Right atrium auricular region (tissue), 2 donors: ENCODE measurements at regions not wholly inside any gene's neighbourhood (a gene's known extent, or its start where the extent isn't known, plus 50 kb on each side); places are given as distances from the start of the nearest gene placed in this dataset.

Source experiments
- DNase-seq: peaks from one replicate; pipeline ENCODE4 v3.0.0-alpha.2; 2019; ENCODE audit warnings: low spot score
- H3K27ac ChIP-seq, 2 donors: fragments of 200-600 bp; sonication (generic); 1 replicate in 1 of 2; 2 replicates in 1 of 2; pipeline ENCODE4 v1.5.1; 2016 to 2019
- H3K27me3 ChIP-seq, 2 donors: fragments of 200-600 bp; sonication (generic); one replicate each; pipeline versions ENCODE4 v1.5.1 to v1.6.0; 2017 to 2019
- H3K36me3 ChIP-seq: fragments of 200-600 bp; sonication (generic); one replicate; pipeline ENCODE4 v1.5.1; 2016
- H3K4me1 ChIP-seq, 2 donors: fragments of 200-600 bp; sonication (generic); one replicate each; pipeline versions ENCODE4 v1.5.1 to v1.6.0; 2017 to 2019
- H3K4me3 ChIP-seq, 2 donors: fragments of 200-600 bp; sonication (generic); 1 replicate in 1 of 2; 2 replicates in 1 of 2; pipeline ENCODE4 v1.5.1; 2017 to 2019; ENCODE audit warnings: mild to moderate bottlenecking in 1 of 2, moderate library complexity in 1 of 2
- H3K9me3 ChIP-seq, 2 donors: fragments of 200-600 bp; sonication (generic); one replicate each; pipeline ENCODE4 v1.5.1; 2019
- TF ChIP-seq, protein P1 (sequence below), 2 donors: fragments of 200-600 bp; sonication (generic); IDR thresholded peaks; one replicate each; pipeline ENCODE4 v1.5.1; 2019; ENCODE audit warnings: antibody characterized with exemption in 2 of 2

DNA sequence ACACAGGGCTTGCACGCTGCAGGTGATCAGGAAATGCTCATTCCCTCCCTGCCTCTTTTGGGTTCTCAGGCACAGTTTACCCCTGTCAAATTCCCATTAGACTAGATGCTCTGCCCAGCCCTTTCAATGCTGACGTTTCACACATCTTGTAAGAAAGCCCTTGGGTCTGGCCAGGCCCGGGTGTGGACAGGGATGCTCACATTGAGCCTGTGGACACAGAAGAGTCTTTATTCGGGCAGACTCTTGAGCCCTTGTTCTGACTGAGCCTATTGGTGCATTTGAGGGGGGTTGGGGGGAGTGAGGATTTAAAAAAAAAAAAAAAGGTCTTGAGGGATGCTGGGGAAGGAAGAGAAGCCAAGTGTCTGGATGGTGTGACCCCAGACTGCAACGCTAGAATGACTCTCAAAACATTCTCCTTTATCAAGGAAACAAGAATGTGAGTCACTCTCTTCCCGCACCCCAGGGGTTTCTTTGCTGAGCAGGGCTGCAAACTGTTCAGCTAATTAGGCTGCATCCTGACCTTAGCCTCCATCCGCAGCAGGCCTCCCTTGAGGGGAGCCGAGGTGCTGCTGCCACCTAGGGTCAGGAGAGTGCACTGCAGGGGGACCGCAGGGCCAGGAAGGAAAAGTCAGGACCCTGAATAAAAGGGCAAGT is 53.6 kb upstream of the TMEM72 start:
- peak; percentile 70 for DNase-seq
- Histone ChIP-seq H3K36me3 (no peaks in the 10 kb centered on the region), H3K27me3 (no peaks in the 10 kb centered on the region), H3K27ac (no peak overlapping the region), H3K9me3 (no peaks in the 10 kb centered on the region), H3K4me3 (no peak overlapping the region), H3K4me1 (peaks cover 0 to 14% of the 10 kb centered on the region in 2 donors)
- TF ChIP-seq, protein P1, sequence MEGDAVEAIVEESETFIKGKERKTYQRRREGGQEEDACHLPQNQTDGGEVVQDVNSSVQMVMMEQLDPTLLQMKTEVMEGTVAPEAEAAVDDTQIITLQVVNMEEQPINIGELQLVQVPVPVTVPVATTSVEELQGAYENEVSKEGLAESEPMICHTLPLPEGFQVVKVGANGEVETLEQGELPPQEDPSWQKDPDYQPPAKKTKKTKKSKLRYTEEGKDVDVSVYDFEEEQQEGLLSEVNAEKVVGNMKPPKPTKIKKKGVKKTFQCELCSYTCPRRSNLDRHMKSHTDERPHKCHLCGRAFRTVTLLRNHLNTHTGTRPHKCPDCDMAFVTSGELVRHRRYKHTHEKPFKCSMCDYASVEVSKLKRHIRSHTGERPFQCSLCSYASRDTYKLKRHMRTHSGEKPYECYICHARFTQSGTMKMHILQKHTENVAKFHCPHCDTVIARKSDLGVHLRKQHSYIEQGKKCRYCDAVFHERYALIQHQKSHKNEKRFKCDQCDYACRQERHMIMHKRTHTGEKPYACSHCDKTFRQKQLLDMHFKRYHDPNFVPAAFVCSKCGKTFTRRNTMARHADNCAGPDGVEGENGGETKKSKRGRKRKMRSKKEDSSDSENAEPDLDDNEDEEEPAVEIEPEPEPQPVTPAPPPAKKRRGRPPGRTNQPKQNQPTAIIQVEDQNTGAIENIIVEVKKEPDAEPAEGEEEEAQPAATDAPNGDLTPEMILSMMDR (IDR thresholded peaks at IDR 0.05), result peak; percentile 97 to 99

DNA sequence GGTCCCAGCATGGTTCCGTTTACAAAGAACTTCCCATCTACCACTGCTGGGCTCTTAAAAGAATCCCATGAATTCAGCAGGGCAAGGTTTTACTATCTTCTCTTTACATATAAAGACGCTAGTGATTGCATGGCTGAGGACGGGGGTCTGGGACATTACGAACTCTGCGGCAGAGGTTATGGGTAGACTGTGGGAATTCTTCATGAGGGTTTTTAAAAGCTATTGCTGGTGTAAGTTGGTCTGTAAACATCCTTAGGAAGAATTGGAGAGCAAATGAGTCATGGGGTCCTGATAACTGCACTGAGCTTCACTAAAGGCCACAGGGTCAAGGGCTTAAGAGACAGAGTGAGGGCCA is 53.1 kb upstream of the TMEM72 start:
- Histone ChIP-seq H3K4me3 (no peak overlapping the region), H3K27me3 (no peaks in the 10 kb centered on the region), H3K36me3 (no peaks in the 10 kb centered on the region), H3K27ac (no peak overlapping the region), H3K4me1 (peaks cover 0 to 14% of the 10 kb centered on the region in 2 donors), H3K9me3 (no peaks in the 10 kb centered on the region)
- no peak for DNase-seq
- TF ChIP-seq, protein P1 (IDR thresholded peaks at IDR 0.05), result peak in 1 of 2 donors; percentile 3

GRCh38 chr10:44858988-44859387 is 52.1 kb upstream of the TMEM72 start:
- DNase-seq, result peak; percentile 9
- TF ChIP-seq, protein P1 (IDR thresholded peaks at IDR 0.05), result no peak
- Histone ChIP-seq H3K36me3 (no peaks in the 10 kb centered on the region), H3K4me1 (peaks cover 0 to 21% of the 10 kb centered on the region in 2 donors), H3K4me3 (no peak overlapping the region), H3K27me3 (no peaks in the 10 kb centered on the region), H3K27ac (no peak overlapping the region), H3K9me3 (no peaks in the 10 kb centered on the region)

DNA sequence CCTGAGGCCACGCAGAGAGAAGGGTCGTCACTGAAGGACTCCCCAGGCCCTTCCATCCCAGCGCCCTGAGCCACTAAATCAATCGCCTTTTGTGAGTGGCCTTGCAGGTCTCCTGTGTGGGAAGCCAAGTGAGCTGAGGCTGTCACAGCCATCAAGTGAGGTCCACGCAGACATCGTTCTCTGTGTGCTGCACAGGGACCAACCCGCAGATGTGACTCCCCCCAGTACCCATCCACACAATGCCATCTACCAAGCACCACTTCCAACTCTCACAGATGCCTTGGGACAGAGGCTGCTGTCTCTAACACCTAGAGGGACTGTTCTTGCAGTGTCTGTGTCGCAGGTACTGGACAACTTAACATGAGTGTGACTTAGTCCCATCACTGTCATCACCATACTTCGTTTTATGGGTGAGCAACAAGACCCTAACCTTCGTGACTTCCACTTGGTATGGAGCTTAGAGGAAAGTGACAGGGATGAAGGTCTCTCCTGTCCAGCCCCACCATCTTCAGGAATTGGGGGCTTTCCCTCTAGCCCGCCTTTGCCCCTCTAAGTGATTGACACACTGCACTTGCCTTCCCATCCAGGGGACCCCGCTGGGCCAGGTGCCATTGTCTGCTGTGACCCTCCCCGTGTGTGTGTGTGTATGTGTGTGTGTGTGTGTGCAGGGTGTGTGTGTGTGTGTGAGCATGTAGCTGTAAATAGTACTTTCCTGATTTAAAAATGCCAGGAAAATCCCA is 51.4 kb upstream of the TMEM72 start:
- no peak overlapping the region for H3K27ac ChIP-seq
- H3K4me3 ChIP-seq, result no peak overlapping the region
- H3K4me1 ChIP-seq, result peaks cover 0 to 27% of the 10 kb centered on the region in 2 donors
- TF ChIP-seq, protein P1 (IDR thresholded peaks at IDR 0.05), result no peak
- no peaks in the 10 kb centered on the region for H3K9me3 ChIP-seq
- no peaks in the 10 kb centered on the region for H3K27me3 ChIP-seq
- DNase-seq, result peak; percentile 23
- H3K36me3 ChIP-seq, result no peaks in the 10 kb centered on the region

GRCh38 chr10:44860811-44861736 is 50.1 kb upstream of the TMEM72 start:
- DNase-seq, result peak; percentile 74
- H3K9me3 ChIP-seq, result no peaks in the 10 kb centered on the region

More at GRCh38 chr10:44860811-44861736, 50.1 kb upstream of the TMEM72 start:
- no peak overlapping the region for H3K27ac ChIP-seq
- H3K4me3 ChIP-seq, result no peak overlapping the region
- H3K36me3 ChIP-seq, result no peaks in the 10 kb centered on the region
- no peaks in the 10 kb centered on the region for H3K27me3 ChIP-seq
- peaks cover 0 to 36% of the 10 kb centered on the region in 2 donors for H3K4me1 ChIP-seq
- TF ChIP-seq, protein P1 (IDR thresholded peaks at IDR 0.05), result no peak
